HEK293T (cell line): ENCODE measurements at regions not wholly inside any gene's neighbourhood (a gene's known extent, or its start where the extent isn't known, plus 50 kb on each side); places are given as distances from the start of the nearest gene placed in this dataset.

Experiments
- CTBP1 ChIP-seq: fragments of 450-650 bp; IDR thresholded peaks from 2 replicates; pipeline ENCODE4 v1.6.1; 2016; ENCODE audit warnings: borderline replicate concordance
- ELF4 ChIP-seq: fragments of 450-650 bp; IDR thresholded peaks from 2 replicates; pipeline ENCODE4 v1.6.1; 2017; ENCODE audit warnings: antibody characterized with exemption
- FOXA1 ChIP-seq: fragments of 450-650 bp; IDR thresholded peaks from 2 replicates; pipeline ENCODE4 v1.6.1; 2016; ENCODE audit warnings: mild to moderate bottlenecking
- FOXK2 ChIP-seq: fragments of 450-650 bp; IDR thresholded peaks from 2 replicates; pipeline ENCODE4 v1.6.1; 2016; ENCODE audit warnings: mild to moderate bottlenecking
- FOXM1 ChIP-seq: fragments of 450-650 bp; IDR thresholded peaks from 2 replicates; pipeline ENCODE4 v1.6.1; 2017; ENCODE audit warnings: mild to moderate bottlenecking, borderline replicate concordance
- HDGF ChIP-seq: fragments of 450-650 bp; IDR thresholded peaks from 2 replicates; pipeline ENCODE4 v1.6.1; 2017; ENCODE audit warnings: antibody characterized with exemption, borderline replicate concordance
- SP1 ChIP-seq: fragments of 450-650 bp; IDR thresholded peaks from 2 replicates; pipeline ENCODE4 v1.6.1; 2017
- SUZ12 ChIP-seq: fragments of 450-650 bp; IDR thresholded peaks from 2 replicates; pipeline ENCODE4 v1.6.1; 2016; ENCODE audit warnings: mild to moderate bottlenecking
- TARDBP ChIP-seq: fragments of 450-650 bp; IDR thresholded peaks from 2 replicates; pipeline ENCODE4 v1.6.1; 2016
- ZNF384 ChIP-seq: fragments of 450-650 bp; IDR thresholded peaks from 2 replicates; pipeline ENCODE4 v1.6.1; 2016

DNA sequence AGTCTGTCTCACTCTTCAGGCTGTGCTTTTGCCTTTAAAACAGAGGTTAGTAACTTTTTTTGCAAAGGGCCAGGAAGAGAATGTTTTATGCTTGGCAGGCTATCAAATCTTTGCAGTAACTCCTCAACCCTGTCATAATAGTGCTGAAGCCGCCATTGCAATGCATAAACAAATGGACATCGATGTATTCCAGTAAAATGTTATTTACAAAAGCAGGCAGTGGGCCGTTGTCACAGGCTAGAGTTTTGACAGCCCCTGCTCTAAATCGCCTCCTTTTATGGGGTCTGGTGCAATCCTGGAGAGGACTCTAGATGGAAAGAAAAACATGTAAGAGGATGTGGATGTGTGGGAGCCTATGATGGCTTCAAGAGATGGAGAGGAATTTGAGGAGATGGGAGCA lies 568.3 kb downstream of the TYW1 start:
- no peak for TF ChIP-seq SP1
- no peak for TF ChIP-seq SUZ12
- TF ChIP-seq FOXM1 = no peak
- no peak for TF ChIP-seq TARDBP
- TF ChIP-seq ELF4 = no peak
- no peak for TF ChIP-seq ZNF384
- no peak for TF ChIP-seq HDGF
- TF ChIP-seq CTBP1 = no peak
- no peak for TF ChIP-seq FOXK2
- TF ChIP-seq FOXA1 = no peak
